ENCODE measurements at regions not wholly inside any gene's neighbourhood (a gene's known extent, or its start where the extent isn't known, plus 50 kb on each side); places are given as distances from the start of the nearest gene placed in this dataset.
"Not testable (repeated sequence)": the region's sequence is repeated elsewhere in the genome, so short reads cannot be mapped to it uniquely, and the experiment has no call there.

- DNase-seq (ENCODE audit: low spot score): no peak
Measured at GRCh38 chr16:65837464-65837863, 529.0 kb upstream of the CDH5 start.

DNA sequence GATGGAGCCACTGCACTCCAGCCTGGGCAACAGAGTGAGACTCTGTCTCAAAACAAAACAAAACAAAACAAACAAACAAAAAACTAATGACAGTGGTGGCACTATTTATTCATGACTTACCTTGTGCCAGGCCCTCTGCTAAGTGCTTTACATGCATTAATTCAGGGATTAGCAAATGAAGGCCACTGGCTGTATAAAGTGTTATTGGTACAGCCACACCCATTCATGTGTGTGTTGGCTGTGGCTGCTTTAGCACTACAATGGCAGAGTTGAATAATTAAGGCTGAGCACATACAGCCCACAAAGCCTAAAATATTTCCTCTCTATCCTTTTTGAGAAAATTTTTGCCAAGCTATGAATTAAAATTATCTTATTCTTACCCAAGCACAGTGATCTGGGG is 531.8 kb upstream of the CDH5 start:
- DNase-seq (ENCODE audit: low spot score): no peak

GRCh38 chr16:65833171-65833871 is 533.2 kb upstream of the CDH5 start:
- no peak for DNase-seq (ENCODE audit: low spot score)

DNA sequence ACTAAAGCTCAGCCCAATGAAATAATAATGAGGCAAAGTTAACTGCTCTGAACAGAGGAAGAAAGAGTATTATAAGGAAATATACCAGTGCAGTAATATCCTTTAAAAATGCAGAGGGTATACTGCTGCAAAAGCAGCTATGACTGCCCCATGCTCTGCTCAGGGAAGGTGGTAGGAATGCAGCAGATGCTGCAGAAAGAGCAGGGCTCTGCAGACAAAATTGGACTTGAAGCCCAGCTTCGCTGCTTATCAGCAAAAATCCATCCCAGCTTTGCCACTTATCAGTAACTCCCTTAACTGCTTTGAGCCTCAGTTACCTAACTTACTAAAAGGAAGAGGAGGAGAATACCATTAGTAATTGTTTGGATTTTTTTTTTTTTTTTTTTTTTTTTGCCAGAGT is 533.8 kb upstream of the CDH5 start:
- DNase-seq (ENCODE audit: low spot score): no peak

DNA sequence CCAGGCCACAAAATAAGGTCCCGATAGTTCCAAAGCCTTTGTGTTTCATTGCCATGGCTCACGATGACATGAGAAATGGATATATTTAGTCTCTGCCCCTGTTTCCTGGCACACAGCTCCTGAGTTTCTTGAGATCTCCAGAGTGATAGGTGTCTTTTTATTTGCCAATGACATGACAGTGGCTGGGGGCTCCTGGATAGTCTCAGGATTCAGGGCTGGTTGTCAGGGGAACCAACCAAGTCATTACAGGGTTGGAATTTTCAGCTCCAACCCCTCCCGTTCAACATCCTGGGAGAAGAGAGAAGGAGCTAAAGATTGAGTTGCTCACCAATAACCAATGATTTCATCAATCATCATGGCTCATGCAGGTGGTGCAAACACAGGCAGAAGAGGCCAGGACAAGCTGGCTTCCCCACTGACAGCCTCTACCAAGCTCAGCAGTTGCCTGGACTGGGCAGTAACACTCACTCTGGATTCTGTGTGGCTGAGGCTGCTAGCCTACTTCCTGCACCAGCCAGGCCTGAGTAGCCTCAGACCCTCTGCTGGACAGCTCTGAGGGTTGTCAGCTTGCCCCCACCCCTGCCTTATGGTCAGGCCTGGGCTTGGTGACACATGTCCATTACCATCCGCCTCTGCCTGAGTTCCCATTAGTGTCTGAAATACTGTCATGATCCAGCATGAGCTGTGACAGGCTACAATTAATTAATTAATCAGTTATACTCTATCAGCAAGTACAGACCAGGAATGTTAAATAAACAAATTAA is 534.4 kb upstream of the CDH5 start:
- no peak for DNase-seq (ENCODE audit: low spot score)

GRCh38 chr16:65829076-65829475 is 537.4 kb upstream of the CDH5 start:
- DNase-seq (ENCODE audit: low spot score): no peak

- no peak for DNase-seq (ENCODE audit: low spot score)
Measured at GRCh38 chr16:65828296-65828695, 538.2 kb upstream of the CDH5 start.

- no peak for DNase-seq (ENCODE audit: low spot score)
Measured at GRCh38 chr16:65827231-65827630, 539.3 kb upstream of the CDH5 start.

DNA sequence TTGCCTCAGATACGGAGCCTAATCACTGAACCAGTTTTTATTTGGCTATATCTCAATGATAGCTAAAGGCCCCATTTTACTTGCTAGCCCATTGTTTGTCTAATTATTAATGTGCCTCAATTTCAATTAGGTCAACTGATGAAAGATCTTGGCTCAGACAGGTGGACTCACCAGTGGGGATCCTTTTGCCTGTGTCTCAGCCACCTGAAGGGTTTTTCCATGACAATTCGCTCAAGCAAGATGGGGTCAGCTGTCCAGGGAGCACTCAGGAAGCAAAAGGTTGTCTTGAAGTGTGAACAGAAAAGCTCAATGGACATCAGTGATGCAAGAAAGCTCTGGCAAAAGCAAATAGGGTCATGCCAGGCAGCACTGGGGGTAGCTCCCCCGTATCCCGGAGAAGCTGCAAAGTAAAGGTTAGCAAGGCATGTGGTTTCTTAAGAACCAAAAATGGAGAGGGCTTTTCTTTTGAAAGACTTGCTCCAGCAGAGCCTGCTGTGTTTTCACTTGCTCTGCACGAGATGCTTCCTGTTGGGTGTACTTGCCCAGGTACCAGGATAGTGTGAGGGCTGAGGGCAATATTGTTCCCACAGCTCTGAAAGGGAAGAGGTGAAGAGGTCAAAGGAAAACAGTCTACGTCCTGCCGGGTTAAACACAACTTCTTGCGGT is 541.2 kb upstream of the CDH5 start:
- no peak for DNase-seq (ENCODE audit: low spot score)

- DNase-seq (ENCODE audit: low spot score): no peak
Measured at GRCh38 chr16:65822148-65822547, 544.3 kb upstream of the CDH5 start.

DNA sequence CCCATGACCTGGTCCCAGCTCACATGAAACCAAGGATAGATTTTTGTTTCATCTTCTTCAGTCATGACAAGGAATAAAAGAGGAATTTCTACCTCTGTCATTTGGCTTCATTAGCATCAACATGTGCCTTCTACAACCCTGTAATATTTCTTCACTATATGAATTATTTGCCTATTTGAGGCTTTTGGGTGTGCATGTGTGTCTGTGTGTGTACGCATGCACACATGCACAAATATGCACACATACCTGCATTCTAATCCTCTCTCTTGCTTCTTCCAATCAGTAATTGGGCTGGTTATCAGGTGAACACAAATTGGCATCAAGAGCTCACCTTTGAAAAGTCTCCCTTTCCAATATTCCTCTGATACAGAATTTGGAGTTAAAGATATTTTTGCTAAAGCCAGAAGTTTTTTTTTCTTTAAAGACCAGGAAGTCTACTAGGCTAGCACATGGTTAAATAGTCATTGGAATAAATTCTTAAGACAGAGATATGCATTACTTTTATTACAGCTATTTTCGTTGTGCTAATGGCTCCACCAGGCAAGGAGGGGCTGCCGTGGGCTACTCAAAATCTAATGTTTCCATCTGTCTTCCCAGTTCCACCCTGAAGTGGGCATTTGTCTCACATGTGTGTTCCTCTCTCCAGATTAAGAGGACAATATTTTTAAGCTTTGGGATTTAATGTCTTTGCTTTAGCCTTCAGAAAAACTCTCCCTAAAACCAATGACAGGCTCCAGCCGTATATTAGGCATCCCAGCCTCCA is 547.2 kb upstream of the CDH5 start:
- DNase-seq (ENCODE audit: low spot score): no peak

DNA sequence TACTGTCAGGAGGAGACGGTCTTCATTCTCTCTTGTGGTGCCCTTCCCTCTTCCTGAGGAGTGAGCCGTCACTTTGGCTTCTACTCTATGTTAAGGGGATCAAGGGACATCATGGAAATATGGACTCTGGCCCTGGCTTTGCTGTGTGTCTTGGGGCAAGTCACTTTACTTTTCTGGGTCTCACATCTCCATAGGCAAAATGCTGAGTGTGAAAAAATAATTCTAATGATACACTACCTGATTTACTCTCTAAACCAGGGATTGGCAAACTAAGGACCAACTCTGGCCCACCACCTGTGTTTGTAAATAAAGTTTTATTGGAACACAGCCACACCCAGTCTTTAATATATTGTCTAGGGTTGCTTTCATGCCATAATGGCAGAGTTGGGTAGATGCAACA is 548.7 kb upstream of the CDH5 start:
- no peak for DNase-seq (ENCODE audit: low spot score)

GRCh38 chr16:65817066-65817465 is 549.4 kb upstream of the CDH5 start:
- DNase-seq (ENCODE audit: low spot score): no peak

DNA sequence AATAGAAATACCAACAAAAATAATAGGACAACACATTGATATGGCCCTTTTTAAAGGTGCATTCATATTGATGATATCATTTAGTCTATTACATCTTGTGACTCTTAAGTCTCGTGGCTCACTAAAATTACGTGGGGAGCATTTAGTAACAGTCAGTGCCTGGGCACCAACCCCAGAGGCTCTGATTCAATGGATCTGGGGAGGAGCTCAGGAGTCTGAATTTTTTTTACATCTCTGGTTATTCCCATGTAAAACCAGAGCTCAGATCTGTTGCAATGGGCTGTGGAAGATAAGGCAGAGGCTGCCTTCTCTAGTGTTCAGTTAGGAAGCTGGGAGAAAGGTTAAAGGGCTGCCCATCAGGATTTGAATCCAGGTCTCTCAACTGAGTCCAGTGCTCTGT is 549.9 kb upstream of the CDH5 start:
- no peak for DNase-seq (ENCODE audit: low spot score)

- no peak for DNase-seq (ENCODE audit: low spot score)
Measured at GRCh38 chr16:65815707-65816106, 550.8 kb upstream of the CDH5 start.

DNA sequence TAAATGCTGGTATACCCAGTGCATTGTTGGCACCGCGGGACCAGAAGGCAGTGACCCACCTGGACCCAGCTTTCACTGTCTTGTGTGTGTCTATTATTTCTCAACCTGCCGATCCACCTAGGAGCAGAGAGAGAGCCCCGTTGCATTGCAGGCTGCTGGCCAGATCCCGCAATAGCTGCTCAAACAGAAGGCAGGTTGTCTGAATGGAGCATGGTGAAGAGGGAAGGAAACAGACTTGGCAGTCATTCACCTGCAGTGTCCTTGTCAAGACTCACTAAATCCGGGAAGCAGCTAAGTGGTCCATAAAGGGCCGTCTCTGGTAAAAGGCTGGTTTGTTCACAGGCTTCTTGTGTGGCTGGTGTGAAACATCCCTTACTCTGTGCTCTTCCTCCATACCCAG is 552.6 kb upstream of the CDH5 start:
- not testable (repeated sequence) for DNase-seq (ENCODE audit: low spot score)

DNA sequence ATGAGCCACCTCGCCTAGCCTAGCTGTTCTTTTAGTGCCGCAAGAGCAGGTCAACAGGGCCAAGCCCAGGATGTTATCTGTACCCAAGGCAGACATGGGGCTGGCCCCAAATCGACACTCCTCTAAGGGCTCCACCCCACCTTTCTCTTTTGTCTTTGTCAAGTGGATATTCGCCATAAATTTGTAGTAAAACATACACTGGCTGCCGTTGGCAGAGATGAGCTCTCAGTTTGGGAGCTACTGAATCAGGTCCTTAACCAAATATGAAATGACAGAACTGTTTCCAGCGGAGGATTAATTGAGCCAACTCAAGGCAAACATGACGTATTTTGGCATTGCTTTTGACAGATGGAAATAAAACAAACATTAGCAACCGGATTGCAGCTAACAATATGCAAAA is 556.9 kb upstream of the CDH5 start:
- DNase-seq (ENCODE audit: low spot score): no peak

DNA sequence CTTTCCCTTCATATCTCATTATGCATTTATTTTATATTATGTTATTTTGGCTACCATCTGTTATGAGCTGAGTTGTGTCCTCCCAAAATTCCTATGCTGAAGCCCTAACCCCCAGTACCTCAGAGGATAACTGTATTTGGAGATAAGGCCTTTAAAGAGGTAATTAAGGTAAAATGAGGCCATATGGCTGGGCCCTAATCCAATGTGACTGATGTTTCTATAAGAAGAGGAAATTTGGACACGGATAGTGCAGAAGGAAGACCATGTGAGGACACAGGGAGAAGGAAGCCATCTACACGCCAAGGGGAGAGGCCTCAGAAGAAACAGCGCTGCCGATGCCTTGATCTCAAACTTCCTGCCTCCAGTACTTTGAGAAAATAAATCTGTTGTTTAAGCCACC is 557.7 kb upstream of the CDH5 start:
- no peak for DNase-seq (ENCODE audit: low spot score)

DNA sequence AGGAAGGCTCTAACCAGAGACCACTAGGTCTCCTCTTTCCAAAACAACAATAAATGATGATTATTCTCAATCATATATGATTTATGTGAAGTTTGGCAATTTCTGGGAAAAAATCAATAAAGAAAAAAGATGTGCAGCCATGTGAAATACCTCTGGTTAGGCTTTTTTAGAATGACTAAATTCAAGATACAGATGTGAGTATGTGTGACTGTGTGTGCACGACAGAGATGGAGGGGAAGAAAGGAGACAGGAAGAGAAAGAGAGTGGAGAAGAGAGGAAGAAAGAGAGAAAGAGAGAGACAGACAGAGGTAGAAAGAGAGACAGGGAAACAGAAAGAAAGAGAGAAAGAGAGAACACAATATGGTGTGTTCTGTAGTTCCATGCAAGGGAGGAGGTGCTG is 558.6 kb upstream of the CDH5 start:
- no peak for DNase-seq (ENCODE audit: low spot score)

DNA sequence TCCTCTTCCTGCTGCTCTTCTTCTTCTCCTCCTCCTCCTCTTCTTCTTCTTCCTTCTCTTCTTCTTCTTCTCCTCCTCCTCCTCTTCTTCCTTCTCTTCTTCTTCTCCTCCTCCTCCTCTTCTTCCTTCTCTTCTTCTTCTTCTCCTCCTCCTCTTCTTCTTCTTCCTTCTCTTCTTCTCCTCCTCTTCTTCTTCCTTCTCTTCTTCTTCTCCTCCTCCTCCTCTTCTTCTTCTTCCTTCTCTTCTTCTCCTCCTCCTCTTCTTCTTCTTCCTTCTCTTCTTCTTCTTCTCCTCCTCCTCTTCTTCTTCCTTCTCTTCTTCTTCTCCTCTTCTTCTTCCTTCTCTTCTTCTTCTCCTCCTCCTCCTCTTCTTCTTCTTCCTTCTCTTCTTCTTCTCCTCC is 560.8 kb upstream of the CDH5 start:
- DNase-seq (ENCODE audit: low spot score): not testable (repeated sequence)

DNA sequence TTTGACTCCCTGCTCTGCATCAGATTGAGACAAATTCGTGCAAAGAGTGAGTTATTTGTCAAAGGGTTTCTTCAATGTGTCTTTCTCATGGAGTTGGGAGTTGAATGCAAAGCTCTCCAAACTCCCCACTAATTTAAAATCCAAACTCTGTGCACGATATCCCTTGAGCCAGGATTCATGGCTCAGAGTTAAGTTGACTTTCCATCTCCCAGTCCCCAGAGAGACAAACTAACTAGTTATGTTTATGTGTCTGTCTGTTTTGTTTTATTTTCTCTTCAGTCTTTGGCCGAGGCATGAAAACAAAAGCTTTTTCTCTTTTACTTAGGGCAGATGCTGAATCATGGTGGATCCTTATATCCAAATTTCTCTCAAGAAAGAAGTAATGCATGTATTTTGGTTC is 570.0 kb upstream of the CDH5 start:
- no peak for DNase-seq (ENCODE audit: low spot score)

DNA sequence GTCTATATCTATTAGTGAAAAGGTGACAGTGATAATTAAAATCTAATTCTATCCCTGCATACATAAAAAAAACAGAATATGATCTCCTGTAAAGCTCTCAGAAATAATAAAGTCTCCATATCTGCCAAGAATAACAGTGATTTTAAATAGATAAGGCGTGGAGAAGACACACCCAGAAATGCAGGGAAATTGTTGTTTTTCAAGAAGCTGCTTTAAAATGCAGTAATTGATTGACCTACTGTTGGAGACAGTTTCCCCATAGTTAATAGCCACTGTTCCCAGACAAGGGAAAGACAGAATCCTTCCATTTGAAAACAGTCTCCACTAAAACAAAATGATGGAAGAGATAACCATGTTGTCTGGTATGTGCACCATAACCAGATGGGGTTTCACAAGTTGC is 571.5 kb upstream of the CDH5 start:
- DNase-seq (ENCODE audit: low spot score): no peak

- DNase-seq (ENCODE audit: low spot score): no peak
Measured at GRCh38 chr16:65793781-65794180, 572.7 kb upstream of the CDH5 start.
